ENCODE measurements at regions not wholly inside any gene's neighbourhood (a gene's known extent, or its start where the extent isn't known, plus 50 kb on each side); places are given as distances from the start of the nearest gene placed in this dataset.

- DNase-seq (ENCODE audit: low read depth): no peak
- H3K4me3 ChIP-seq (ENCODE audit: low read length): no peak overlapping the region
- TF ChIP-seq, protein P1, sequence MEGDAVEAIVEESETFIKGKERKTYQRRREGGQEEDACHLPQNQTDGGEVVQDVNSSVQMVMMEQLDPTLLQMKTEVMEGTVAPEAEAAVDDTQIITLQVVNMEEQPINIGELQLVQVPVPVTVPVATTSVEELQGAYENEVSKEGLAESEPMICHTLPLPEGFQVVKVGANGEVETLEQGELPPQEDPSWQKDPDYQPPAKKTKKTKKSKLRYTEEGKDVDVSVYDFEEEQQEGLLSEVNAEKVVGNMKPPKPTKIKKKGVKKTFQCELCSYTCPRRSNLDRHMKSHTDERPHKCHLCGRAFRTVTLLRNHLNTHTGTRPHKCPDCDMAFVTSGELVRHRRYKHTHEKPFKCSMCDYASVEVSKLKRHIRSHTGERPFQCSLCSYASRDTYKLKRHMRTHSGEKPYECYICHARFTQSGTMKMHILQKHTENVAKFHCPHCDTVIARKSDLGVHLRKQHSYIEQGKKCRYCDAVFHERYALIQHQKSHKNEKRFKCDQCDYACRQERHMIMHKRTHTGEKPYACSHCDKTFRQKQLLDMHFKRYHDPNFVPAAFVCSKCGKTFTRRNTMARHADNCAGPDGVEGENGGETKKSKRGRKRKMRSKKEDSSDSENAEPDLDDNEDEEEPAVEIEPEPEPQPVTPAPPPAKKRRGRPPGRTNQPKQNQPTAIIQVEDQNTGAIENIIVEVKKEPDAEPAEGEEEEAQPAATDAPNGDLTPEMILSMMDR (conservative IDR thresholded peaks at IDR 0.05; ENCODE audit: low read length): no peak
Observed at GRCh38 chr2:145020139-145020538, 500.2 kb upstream of the ZEB2 start.

- no peak overlapping the region for H3K4me3 ChIP-seq (ENCODE audit: low read length)
- DNase-seq (ENCODE audit: low read depth): no peak
- TF ChIP-seq, protein P1 (conservative IDR thresholded peaks at IDR 0.05; ENCODE audit: low read length): no peak
Observed at GRCh38 chr2:145018502-145018901, 498.6 kb upstream of the ZEB2 start.

DNA sequence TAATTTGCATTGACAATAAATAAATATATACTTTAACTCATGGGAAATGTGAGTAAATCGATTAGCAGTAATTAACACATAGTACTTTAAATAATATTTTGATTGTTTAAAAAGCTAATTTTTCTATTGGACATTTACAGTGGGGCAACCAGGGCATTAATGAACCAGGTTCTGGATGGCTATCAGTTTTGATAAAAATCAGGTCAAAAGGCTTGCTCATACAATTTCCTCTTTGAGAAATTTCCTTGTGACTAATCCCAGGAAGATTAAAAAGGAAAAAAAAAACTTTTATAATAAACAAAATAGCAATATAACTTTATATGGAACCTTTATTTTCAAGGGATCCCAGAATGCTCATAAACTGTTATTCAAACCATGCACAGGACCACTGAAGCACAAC lies 497.2 kb upstream of the ZEB2 start:
- DNase-seq (ENCODE audit: low read depth): no peak
- TF ChIP-seq, protein P1 (conservative IDR thresholded peaks at IDR 0.05; ENCODE audit: low read length): no peak
- H3K4me3 ChIP-seq (ENCODE audit: low read length): no peak overlapping the region

- H3K4me3 ChIP-seq (ENCODE audit: low read length): no peak overlapping the region
- TF ChIP-seq, protein P1 (conservative IDR thresholded peaks at IDR 0.05; ENCODE audit: low read length): no peak
- no peak for DNase-seq (ENCODE audit: low read depth)
Observed at GRCh38 chr2:145016711-145017110, 496.8 kb upstream of the ZEB2 start.

DNA sequence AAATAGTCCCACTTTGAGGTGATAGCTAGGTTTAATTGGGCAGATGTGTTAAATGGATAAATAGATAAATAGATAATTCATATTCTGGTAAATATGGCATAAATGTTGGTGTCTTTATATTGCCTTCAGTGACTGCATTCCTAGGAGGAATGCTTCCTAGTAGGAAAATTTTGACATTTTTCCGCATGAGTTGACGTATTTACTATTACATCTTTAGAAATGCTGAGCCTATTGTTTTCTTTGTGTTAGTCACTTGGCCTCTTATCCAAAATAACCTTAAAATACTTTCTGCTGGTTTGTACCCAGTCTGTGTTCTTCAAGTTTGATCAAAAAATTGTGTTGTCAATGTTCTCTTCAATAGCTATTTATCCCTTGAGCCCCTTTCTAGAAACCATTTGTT lies 495.6 kb upstream of the ZEB2 start:
- DNase-seq (ENCODE audit: low read depth): no peak
- no peak overlapping the region for H3K4me3 ChIP-seq (ENCODE audit: low read length)
- TF ChIP-seq, protein P1 (conservative IDR thresholded peaks at IDR 0.05; ENCODE audit: low read length): no peak

DNA sequence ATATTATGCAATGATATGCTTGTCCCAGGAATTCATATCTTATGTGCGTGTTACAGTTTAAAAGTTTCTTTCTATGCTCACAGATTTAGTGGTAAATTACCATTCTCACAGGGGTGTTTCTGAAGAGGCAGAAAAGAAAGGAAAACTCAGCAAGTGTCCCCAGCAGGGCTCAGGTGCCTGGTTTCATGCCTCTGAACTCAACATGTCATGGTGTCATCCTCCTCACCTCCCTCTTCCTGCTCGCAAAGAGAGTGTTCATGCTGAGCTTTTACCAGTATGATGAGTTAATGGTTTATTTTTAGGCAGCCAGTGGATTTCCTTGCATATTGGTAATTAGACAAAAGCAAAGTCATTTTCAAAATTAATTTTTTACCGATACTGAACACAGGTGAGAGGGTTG lies 492.9 kb upstream of the ZEB2 start:
- TF ChIP-seq, protein P1 (conservative IDR thresholded peaks at IDR 0.05; ENCODE audit: low read length): no peak
- DNase-seq (ENCODE audit: low read depth): no peak
- no peak overlapping the region for H3K4me3 ChIP-seq (ENCODE audit: low read length)

- no peak overlapping the region for H3K4me3 ChIP-seq (ENCODE audit: low read length)
- TF ChIP-seq, protein P1 (conservative IDR thresholded peaks at IDR 0.05; ENCODE audit: low read length): no peak
- DNase-seq (ENCODE audit: low read depth): no peak
Observed at GRCh38 chr2:145012214-145012670, 492.3 kb upstream of the ZEB2 start.
